Suppressor macrophage treated with lipopolysaccharide for 1 hour (primary cell): ENCODE measurements at regions not wholly inside any gene's neighbourhood (a gene's known extent, or its start where the extent isn't known, plus 50 kb on each side); places are given as distances from the start of the nearest gene placed in this dataset.

Experiments used
- DNase-seq, 3 donors: peaks; one replicate each; pipeline ENCODE4 v3.0.0-alpha.2; 2020 to 2022

GRCh38 chr2:67986258-67986657, 76.5 kb downstream of the C1D start:
- DNase-seq: no peak
